ENCODE measurements at regions not wholly inside any gene's neighbourhood (a gene's known extent, or its start where the extent isn't known, plus 50 kb on each side); places are given as distances from the start of the nearest gene placed in this dataset.

- DNase-seq (ENCODE audit: insufficient read length, low spot score) (no peak), FAIRE-seq (no peak)
- no peak for TF ChIP-seq POLR2A (IDR thresholded peaks at IDR 0.05; ENCODE audit: low read depth, low read length)
Measured at GRCh38 chr9:107872457-107873192, 383.1 kb upstream of the KLF4 start.

GRCh38 chr9:107870927-107871680 is 381.5 kb upstream of the KLF4 start:
- no peak for FAIRE-seq
- DNase-seq (ENCODE audit: insufficient read length, low spot score), result no peak
- no peak for TF ChIP-seq POLR2A (IDR thresholded peaks at IDR 0.05; ENCODE audit: low read depth, low read length)

GRCh38 chr9:107870221-107870620 is 380.7 kb upstream of the KLF4 start:
- FAIRE-seq, result no peak
- no peak for TF ChIP-seq POLR2A (IDR thresholded peaks at IDR 0.05; ENCODE audit: low read depth, low read length)
- DNase-seq (ENCODE audit: insufficient read length, low spot score), result no peak

GRCh38 chr9:107869111-107869510 is 379.5 kb upstream of the KLF4 start:
- no peak for DNase-seq (ENCODE audit: insufficient read length, low spot score)
- no peak for TF ChIP-seq POLR2A (IDR thresholded peaks at IDR 0.05; ENCODE audit: low read depth, low read length)
- FAIRE-seq, result no peak

- no peak for TF ChIP-seq POLR2A (IDR thresholded peaks at IDR 0.05; ENCODE audit: low read depth, low read length)
- DNase-seq (ENCODE audit: insufficient read length, low spot score) (no peak), FAIRE-seq (no peak)
Measured at GRCh38 chr9:107868186-107868585, 378.6 kb upstream of the KLF4 start.

GRCh38 chr9:107867738-107868137 is 378.2 kb upstream of the KLF4 start:
- no peak for FAIRE-seq
- TF ChIP-seq POLR2A (IDR thresholded peaks at IDR 0.05; ENCODE audit: low read depth, low read length), result no peak
- no peak for DNase-seq (ENCODE audit: insufficient read length, low spot score)

- no peak for TF ChIP-seq POLR2A (IDR thresholded peaks at IDR 0.05; ENCODE audit: low read depth, low read length)
- DNase-seq (ENCODE audit: insufficient read length, low spot score) (no peak), FAIRE-seq (no peak)
Measured at GRCh38 chr9:107866711-107867311, 377.2 kb upstream of the KLF4 start.

- DNase-seq (ENCODE audit: insufficient read length, low spot score), result no peak
- TF ChIP-seq POLR2A (IDR thresholded peaks at IDR 0.05; ENCODE audit: low read depth, low read length), result no peak
- no peak for FAIRE-seq
Measured at GRCh38 chr9:107863396-107863795, 373.8 kb upstream of the KLF4 start.

- FAIRE-seq (no peak), DNase-seq (ENCODE audit: insufficient read length, low spot score) (no peak)
- no peak for TF ChIP-seq POLR2A (IDR thresholded peaks at IDR 0.05; ENCODE audit: low read depth, low read length)
Measured at GRCh38 chr9:107862881-107863280, 373.3 kb upstream of the KLF4 start.

GRCh38 chr9:107862323-107862722 is 372.8 kb upstream of the KLF4 start:
- no peak for FAIRE-seq

GRCh38 chr9:107861075-107861474 is 371.5 kb upstream of the KLF4 start:
- FAIRE-seq, result no peak
- no peak for DNase-seq (ENCODE audit: insufficient read length, low spot score)
- no peak for TF ChIP-seq POLR2A (IDR thresholded peaks at IDR 0.05; ENCODE audit: low read depth, low read length)

More at GRCh38 chr9:107862323-107862722, 372.8 kb upstream of the KLF4 start:
- no peak for TF ChIP-seq POLR2A (IDR thresholded peaks at IDR 0.05; ENCODE audit: low read depth, low read length)
- DNase-seq (ENCODE audit: insufficient read length, low spot score), result no peak

- no peak for TF ChIP-seq POLR2A (IDR thresholded peaks at IDR 0.05; ENCODE audit: low read depth, low read length)
- FAIRE-seq (peak; percentile 48), DNase-seq (ENCODE audit: insufficient read length, low spot score) (no peak)
Measured at GRCh38 chr9:107858260-107858659, 368.7 kb upstream of the KLF4 start.

- DNase-seq (ENCODE audit: insufficient read length, low spot score) (no peak), FAIRE-seq (peak; percentile 72)
- TF ChIP-seq POLR2A (IDR thresholded peaks at IDR 0.05; ENCODE audit: low read depth, low read length), result no peak
Measured at GRCh38 chr9:107856633-107857032, 367.1 kb upstream of the KLF4 start.

- DNase-seq (ENCODE audit: insufficient read length, low spot score) (no peak), FAIRE-seq (peak; percentile 6)
- TF ChIP-seq POLR2A (IDR thresholded peaks at IDR 0.05; ENCODE audit: low read depth, low read length), result no peak
Measured at GRCh38 chr9:107855164-107855563, 365.6 kb upstream of the KLF4 start.

All from H54 (cell line).